Heart right ventricle (tissue), 16 donors: ENCODE measurements at regions not wholly inside any gene's neighbourhood (a gene's known extent, or its start where the extent isn't known, plus 50 kb on each side); places are given as distances from the start of the nearest gene placed in this dataset.

Experiments used
- ATAC-seq, 8 donors: fragments of 200-7000 bp; cut with Tn5 transposase; one replicate each; pipeline ENCODE4 v1.9.1; 2020; ENCODE audit warnings: mild to moderate bottlenecking in 8 of 8, moderate library complexity in 8 of 8, moderate number of reproducible peaks in 1 of 8
- DNase-seq, 2 donors: peaks; one replicate each; pipeline ENCODE4 v3.0.0-alpha.2; 2020
- H3K27ac ChIP-seq, 10 donors: fragments of 200-600 bp; sonication (generic) in 2 of 10; one replicate each; pipeline versions ENCODE4 v1.5.0 to v1.8.0; 2020 to 2022; ENCODE audit warnings: mild to moderate bottlenecking in 3 of 10
- H3K27me3 ChIP-seq, 7 donors: fragments of 200-600 bp; one replicate each; pipeline ENCODE4 v1.8.0; 2021 to 2022; ENCODE audit warnings: mild to moderate bottlenecking in 2 of 7
- H3K36me3 ChIP-seq, 9 donors: fragments of 200-600 bp; sonication (generic) in 1 of 9; one replicate each; pipeline versions ENCODE4 v1.5.0 to v1.8.0; 2020 to 2022; ENCODE audit warnings: mild to moderate bottlenecking in 2 of 9
- H3K4me1 ChIP-seq, 9 donors: fragments of 200-600 bp; sonication (generic) in 1 of 9; one replicate each; pipeline versions ENCODE4 v1.5.0 to v1.8.0; 2020 to 2022; ENCODE audit warnings: mild to moderate bottlenecking in 4 of 9
- H3K4me3 ChIP-seq, 10 donors: fragments of 200-600 bp; sonication (generic) in 2 of 10; one replicate each; pipeline versions ENCODE4 v1.5.0 to v1.8.0; 2020 to 2022; ENCODE audit warnings: mild to moderate bottlenecking in 7 of 10, moderate library complexity in 2 of 10
- H3K9me3 ChIP-seq, 11 donors: fragments of 200-600 bp in 10 of 11; sonication (generic) in 2 of 11; one replicate each; pipeline versions ENCODE4 v1.5.0 to v1.8.0; 2013 to 2022; ENCODE audit warnings: mild to moderate bottlenecking in 2 of 11, control low read depth in 1 of 11, moderate library complexity in 1 of 11
- WGBS, 2 donors: extraction: QIAGEN DNeasy Blood & Tissue Kit; methylation state at CpG; one replicate each; pipeline ENCODE4 v1.1.7; 2013; ENCODE audit warnings: inconsistent platforms in 1 of 2; 5-methylcytosine and 5-hydroxymethylcytosine counted together
- intact Hi-C, 10 donors: fragments of 100-400 bp; cut with DNase I; formaldehyde crosslinking; loops; one replicate each; pipeline versions ENCODE4 v1.11.1 to v1.14.2; 2022
- TF ChIP-seq, protein P1 (sequence below), 9 donors: fragments of 200-600 bp; sonication (generic) in 2 of 9; IDR thresholded peaks; one replicate each; pipeline versions ENCODE4 v1.5.0 to v1.8.0; 2021 to 2022; ENCODE audit warnings: antibody characterized with exemption in 9 of 9, mild to moderate bottlenecking in 5 of 9, moderate library complexity in 1 of 9
- donor health status: Arrhythmogenic right ventricular cardiomyopathy.
- donor health status: ischemic (EF 13 %, LVEDD 7.1; RV severe dilation, severe dysfunction).
- donor health status: healthy with polysubstance abuse.
- donor health status: DM: no; HTN: yes; CAD: no.
- donor health status: DM: no; HTN: no; CAD: no.
- donor health status: ischemic (EF 25% LVEDD 6.9; RV normal size, moderate dysfunction).
- donor health status: ischemic (EF 25% LVEDD 5.7; RV mildly dilated, moderate dysfunction).
- donor health status: healthy.
- donor health status: DM: yes; HTN: yes; CAD: no.
- donor health status: Ischemic cardiomyopathy.
- donor health status: ischemic (EF 35%, LVEDD 5.7; RV mildly dilated, moderate dysfunction).
- donor health status: nonischemic (EF 11% LVEDD 7.7; RV severe dilation, severe dysfunction).
- donor health status: DM: yes; HTN: yes; CAD: no.
- donor health status: PGD.
- donor health status: ischemic (EF 29% LVEDD 5.4; RV normal size, mild dysfunction).
- donor health status: nonischemic (EF 23%, LVEDD 6.1; RV moderate dilation, normal function).

DNA sequence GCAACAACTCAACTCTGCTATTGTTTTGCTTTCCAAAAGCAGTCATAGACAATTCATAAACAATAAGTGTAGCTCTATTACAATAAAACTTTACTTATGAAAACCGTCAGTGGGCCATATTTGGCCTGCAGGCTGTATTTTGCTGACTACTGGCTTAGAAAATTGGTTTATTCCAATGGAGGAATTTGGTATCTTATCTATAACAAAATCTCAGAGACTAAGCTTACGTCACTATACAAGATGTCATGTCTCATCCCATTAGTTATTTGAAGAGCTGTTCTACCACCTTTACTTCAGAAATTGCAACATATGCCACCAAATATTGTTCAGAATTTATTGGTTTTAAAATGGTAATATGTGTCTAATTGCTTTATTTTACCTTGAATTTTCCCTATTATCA is 436.9 kb downstream of the HTR1B start:
- no peaks in the 10 kb centered on the region for H3K4me1 ChIP-seq
- WGBS, 2 donors, result 70 to 77% methylated on average over 2 of the region's 2 CpGs
- H3K36me3 ChIP-seq, result no peaks in the 10 kb centered on the region
- no peak overlapping the region for H3K4me3 ChIP-seq
- TF ChIP-seq, protein P1, sequence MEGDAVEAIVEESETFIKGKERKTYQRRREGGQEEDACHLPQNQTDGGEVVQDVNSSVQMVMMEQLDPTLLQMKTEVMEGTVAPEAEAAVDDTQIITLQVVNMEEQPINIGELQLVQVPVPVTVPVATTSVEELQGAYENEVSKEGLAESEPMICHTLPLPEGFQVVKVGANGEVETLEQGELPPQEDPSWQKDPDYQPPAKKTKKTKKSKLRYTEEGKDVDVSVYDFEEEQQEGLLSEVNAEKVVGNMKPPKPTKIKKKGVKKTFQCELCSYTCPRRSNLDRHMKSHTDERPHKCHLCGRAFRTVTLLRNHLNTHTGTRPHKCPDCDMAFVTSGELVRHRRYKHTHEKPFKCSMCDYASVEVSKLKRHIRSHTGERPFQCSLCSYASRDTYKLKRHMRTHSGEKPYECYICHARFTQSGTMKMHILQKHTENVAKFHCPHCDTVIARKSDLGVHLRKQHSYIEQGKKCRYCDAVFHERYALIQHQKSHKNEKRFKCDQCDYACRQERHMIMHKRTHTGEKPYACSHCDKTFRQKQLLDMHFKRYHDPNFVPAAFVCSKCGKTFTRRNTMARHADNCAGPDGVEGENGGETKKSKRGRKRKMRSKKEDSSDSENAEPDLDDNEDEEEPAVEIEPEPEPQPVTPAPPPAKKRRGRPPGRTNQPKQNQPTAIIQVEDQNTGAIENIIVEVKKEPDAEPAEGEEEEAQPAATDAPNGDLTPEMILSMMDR (IDR thresholded peaks at IDR 0.05), result no peak
- no peak overlapping the region for H3K27ac ChIP-seq
- no peaks in the 10 kb centered on the region for H3K27me3 ChIP-seq
- H3K9me3 ChIP-seq, result peaks cover 0 to 5% (median 0%) of the 10 kb centered on the region in 11 donors
- ATAC-seq (no peak), DNase-seq (no peak)
- intact Hi-C loops, result no loop called here

DNA sequence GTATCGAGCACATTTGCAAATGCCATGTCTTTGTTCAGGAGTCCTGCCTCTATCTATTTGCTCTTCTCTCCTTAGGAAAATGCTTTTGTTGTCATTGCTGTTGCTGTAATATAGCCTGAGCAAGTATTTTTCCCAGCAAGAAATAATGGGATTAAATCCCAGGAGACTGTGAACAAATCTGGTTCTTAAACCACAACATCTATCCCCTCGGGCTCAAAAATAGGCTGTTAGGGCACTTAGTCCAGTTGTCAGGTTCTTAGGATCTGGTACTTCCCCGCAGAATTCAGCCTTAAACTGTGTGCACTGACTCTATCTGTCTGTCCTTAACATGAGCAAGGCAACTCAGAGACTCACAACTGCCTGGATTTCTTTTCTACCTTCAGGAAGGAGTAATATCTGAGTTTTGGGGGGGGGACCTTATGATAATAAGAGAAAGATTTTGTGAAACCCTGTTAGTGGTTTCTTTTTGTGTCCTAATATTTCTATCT is 437.5 kb downstream of the HTR1B start:
- H3K36me3 ChIP-seq, result no peaks in the 10 kb centered on the region
- 76 to 83% methylated on average over 3 of the region's 3 CpGs for WGBS, 2 donors
- DNase-seq, result no peak

DNA sequence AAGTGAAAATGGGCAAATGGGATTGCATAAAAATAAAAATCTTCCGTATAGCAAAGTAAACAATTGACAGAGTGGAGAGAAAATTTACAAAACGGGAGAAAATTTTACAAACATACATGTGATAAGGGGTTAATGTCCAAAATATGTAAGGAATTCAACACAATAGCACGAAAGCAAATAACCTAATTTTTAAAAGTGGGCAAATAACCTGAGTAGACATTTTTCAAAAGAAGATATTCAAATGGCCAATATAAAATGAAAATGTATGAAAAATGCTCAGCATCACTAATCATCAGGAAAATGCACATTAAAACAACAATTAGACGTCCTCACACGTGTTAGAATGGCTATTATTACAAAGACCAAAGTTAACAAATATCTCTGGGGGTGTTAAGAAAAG is 441.5 kb downstream of the HTR1B start:
- TF ChIP-seq, protein P1 (IDR thresholded peaks at IDR 0.05), result no peak
- ATAC-seq (no peak), DNase-seq (no peak)
- no peaks in the 10 kb centered on the region for H3K9me3 ChIP-seq
- H3K27me3 ChIP-seq, result no peaks in the 10 kb centered on the region
- H3K4me3 ChIP-seq, result no peak overlapping the region
- H3K27ac ChIP-seq, result no peak overlapping the region
- intact Hi-C loops, result no loop called here
- no peaks in the 10 kb centered on the region for H3K4me1 ChIP-seq
- H3K36me3 ChIP-seq, result no peaks in the 10 kb centered on the region
- WGBS, 2 donors, result 51 to 55% methylated on average over 5 of the region's 5 CpGs

More for the DNA sequence above, 437.5 kb downstream of the HTR1B start:
- peaks cover 0 to 5% (median 0%) of the 10 kb centered on the region in 11 donors for H3K9me3 ChIP-seq
- H3K27ac ChIP-seq, result no peak overlapping the region
- ATAC-seq, result no peak
- no peaks in the 10 kb centered on the region for H3K4me1 ChIP-seq
- TF ChIP-seq, protein P1 (IDR thresholded peaks at IDR 0.05), result no peak
- intact Hi-C loops, result no loop called here
- no peak overlapping the region for H3K4me3 ChIP-seq
- H3K27me3 ChIP-seq, result no peaks in the 10 kb centered on the region

DNA sequence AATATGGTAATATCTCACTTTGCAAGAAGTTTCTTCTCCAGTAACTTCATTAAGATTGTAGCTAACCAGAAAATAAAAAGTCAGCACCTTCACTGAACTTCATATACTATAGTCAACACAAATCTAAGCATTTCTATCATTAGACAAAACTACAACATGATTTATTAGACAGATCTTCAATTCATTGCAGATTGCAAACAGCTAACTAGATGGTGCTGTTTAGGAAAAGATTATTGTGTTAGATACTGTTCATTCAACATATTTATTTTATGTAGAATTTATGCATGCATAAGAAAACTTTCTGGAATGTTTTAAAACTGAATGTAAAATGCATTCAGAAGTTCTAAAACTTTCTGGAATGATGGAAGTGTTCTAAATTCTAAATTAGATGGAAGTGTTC is 442.1 kb downstream of the HTR1B start:
- Histone ChIP-seq H3K9me3 (no peaks in the 10 kb centered on the region), H3K27ac (no peak overlapping the region), H3K4me1 (no peaks in the 10 kb centered on the region), H3K27me3 (no peaks in the 10 kb centered on the region), H3K4me3 (no peak overlapping the region), H3K36me3 (no peaks in the 10 kb centered on the region)
- ATAC-seq (no peak), DNase-seq (no peak)
- intact Hi-C loops, result no loop called here
- TF ChIP-seq, protein P1 (IDR thresholded peaks at IDR 0.05), result no peak
